Ishikawa (cell line): ENCODE measurements at regions not wholly inside any gene's neighbourhood (a gene's known extent, or its start where the extent isn't known, plus 50 kb on each side); places are given as distances from the start of the nearest gene placed in this dataset.

Experiments used
- TAF1 ChIP-seq: IDR thresholded peaks from 2 replicates; pipeline ENCODE4 v1.6.1; 2012; ENCODE audit warnings: low read depth, mild to moderate bottlenecking
- YY1 ChIP-seq: IDR thresholded peaks from 2 replicates; pipeline ENCODE4 v1.6.1; 2012; ENCODE audit warnings: low read depth
- TF ChIP-seq, protein P1 (sequence below): IDR thresholded peaks from 2 replicates; pipeline ENCODE4 v1.6.1; 2012

DNA sequence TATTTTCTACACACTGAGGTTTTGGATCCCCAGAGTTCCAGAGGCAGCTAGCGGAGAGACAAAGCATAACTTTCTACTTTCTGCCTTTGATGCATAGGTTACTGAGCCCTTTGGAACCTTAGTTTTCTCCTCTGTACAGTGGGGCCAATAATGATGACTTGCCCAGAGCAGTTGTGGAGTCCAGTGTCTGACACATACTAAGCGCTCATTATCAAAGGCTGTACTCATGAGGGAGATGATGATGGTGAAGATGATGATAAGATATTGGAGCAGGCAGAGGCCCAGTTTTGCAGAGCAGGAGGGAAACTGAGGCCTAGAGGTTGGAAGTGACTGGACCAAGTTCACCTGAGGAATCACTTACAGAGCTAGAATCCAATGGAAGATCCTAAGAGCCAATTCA, 458.0 kb downstream of the MIAT start:
- TF ChIP-seq TAF1 (no peak), YY1 (no peak)
- TF ChIP-seq, protein P1, sequence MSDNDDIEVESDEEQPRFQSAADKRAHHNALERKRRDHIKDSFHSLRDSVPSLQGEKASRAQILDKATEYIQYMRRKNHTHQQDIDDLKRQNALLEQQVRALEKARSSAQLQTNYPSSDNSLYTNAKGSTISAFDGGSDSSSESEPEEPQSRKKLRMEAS, result no peak
